B cell (primary cell): ENCODE measurements at regions not wholly inside any gene's neighbourhood (a gene's known extent, or its start where the extent isn't known, plus 50 kb on each side); places are given as distances from the start of the nearest gene placed in this dataset.

Experiments
- EZH2 ChIP-seq: IDR thresholded peaks from 2 replicates; pipeline ENCODE4 v1.6.1; 2012; ENCODE audit warnings: borderline replicate concordance, low read depth, mild to moderate bottlenecking, moderate library complexity, low read length; ENCODE audit not compliant: insufficient read depth, poor library complexity, severe bottlenecking
- TF ChIP-seq, protein P1 (sequence below): fragments of 200-600 bp; IDR thresholded peaks from one replicate; pipeline ENCODE4 v1.8.0; 2022; ENCODE audit warnings: antibody characterized with exemption, mild to moderate bottlenecking

DNA sequence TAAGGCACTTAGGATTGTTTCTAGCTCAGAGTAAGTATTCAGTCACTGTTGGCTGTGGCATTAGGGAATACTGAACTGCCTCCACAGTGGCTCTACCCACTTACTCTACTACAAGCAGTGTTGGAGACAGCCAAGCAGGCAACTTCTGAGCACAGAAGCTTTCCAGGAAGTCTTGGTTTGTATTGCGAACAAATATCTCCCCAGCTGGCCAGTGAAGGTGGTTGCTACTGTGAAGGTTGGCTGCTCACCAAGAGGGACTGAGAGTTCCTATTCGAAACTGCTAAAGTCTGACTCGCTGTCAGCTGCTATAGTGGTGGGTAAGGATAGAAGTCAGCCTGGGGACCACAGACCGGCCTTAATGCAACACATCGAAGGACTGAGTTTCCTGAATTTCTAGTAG, 319.1 kb downstream of the KIF4B start:
- TF ChIP-seq, protein P1, sequence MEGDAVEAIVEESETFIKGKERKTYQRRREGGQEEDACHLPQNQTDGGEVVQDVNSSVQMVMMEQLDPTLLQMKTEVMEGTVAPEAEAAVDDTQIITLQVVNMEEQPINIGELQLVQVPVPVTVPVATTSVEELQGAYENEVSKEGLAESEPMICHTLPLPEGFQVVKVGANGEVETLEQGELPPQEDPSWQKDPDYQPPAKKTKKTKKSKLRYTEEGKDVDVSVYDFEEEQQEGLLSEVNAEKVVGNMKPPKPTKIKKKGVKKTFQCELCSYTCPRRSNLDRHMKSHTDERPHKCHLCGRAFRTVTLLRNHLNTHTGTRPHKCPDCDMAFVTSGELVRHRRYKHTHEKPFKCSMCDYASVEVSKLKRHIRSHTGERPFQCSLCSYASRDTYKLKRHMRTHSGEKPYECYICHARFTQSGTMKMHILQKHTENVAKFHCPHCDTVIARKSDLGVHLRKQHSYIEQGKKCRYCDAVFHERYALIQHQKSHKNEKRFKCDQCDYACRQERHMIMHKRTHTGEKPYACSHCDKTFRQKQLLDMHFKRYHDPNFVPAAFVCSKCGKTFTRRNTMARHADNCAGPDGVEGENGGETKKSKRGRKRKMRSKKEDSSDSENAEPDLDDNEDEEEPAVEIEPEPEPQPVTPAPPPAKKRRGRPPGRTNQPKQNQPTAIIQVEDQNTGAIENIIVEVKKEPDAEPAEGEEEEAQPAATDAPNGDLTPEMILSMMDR, result no peak
- no peak for TF ChIP-seq EZH2
